Right kidney (tissue), 1 donor: ENCODE measurements at regions not wholly inside any gene's neighbourhood (a gene's known extent, or its start where the extent isn't known, plus 50 kb on each side); places are given as distances from the start of the nearest gene placed in this dataset.

Source experiments
- DNase-seq: peaks from one replicate; pipeline ENCODE4 v3.0.0-alpha.2; 2016

DNA sequence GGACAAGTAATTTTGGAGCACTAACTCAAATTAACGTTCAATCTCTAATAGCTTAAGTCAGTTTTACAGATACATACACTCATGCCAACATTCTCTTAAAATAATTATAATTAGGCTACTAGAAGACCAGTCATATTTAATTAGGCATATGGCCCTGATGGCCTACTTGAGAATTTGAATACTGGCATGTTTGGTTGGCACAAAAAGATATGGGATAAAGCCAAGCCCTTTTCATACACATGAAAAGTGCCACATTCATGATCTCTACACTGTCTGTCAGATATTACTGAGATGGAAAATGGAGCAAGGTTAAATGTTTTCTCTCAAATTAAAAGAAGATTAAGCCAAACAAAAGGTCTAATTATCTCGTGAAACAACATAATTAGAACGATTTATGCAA lies 1091.0 kb downstream of the C4orf33 start:
- no peak for DNase-seq

DNA sequence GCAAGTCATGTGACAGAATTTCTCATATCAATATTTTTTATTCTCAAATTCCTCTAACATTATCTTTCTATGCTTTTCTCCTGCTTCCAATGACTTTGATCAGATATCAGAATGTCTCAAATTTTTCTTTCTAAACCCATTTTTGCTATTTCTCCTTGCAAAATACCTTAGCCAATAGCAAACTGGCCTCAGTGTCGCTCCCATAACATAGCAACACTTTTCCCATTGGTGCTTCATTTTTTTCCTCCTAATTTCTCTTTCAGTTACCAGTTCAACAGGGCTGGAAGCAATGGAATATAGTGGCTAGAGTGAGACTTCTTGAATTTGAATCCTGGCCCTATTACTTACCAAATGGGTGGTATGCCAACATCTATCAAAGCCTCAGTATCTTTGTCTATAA lies 1091.6 kb downstream of the C4orf33 start:
- DNase-seq, result no peak

DNA sequence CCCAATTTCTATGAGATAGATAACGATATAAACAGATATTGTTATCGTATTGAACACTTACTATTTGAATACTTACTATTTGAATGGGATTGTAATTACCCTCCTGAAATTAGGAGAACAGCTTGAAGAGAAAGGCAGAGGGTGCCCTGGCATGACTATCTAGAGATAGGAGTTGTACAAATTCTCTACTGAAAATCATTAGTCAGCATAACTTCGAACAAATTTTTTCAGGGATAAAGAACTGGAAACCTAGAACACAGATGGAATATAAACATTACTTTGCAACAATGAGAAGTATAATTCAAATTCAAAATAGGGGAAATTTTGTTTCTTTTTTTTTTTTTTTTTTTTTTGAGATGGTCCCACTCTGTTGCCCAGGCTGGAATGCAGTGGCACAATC lies 1096.8 kb downstream of the C4orf33 start:
- no peak for DNase-seq

DNA sequence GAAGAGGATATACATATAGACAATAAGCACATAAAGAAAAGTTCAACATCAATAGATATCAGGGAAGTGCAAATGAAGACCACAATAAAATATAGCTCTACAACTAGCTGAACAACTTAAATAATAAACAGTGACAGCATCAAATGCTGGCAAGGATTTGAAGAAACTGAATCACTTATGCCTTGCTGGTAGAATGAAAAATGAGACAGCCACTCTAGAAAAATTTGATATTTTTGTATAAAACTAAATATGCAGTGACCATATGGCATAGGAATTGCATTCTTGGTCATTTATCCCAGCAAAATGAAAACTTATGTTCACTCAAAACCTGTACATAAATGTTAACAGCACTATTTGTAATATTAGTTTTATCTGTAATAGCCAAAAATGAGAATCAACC lies 1102.0 kb downstream of the C4orf33 start:
- no peak for DNase-seq

DNA sequence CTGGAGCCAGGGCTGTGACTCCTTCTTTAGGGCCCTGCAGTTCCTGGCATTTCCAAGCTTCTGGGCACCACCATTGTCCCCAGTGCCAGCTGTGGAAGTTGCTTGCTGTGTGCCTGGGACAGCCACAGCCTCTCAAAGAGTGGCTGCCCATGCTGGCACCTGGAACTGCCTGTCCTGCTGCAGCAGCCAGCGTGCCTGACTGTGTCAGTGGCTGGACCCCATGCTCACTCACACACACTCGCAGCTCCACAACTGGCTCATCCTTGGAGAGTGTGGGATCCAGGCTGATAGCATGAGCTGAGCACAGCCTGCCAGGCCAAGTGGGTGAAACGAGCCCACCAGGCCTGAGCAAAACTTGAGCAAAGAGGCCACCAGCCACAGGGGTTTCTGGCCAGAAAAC lies 1107.6 kb downstream of the C4orf33 start:
- DNase-seq, result no peak

DNA sequence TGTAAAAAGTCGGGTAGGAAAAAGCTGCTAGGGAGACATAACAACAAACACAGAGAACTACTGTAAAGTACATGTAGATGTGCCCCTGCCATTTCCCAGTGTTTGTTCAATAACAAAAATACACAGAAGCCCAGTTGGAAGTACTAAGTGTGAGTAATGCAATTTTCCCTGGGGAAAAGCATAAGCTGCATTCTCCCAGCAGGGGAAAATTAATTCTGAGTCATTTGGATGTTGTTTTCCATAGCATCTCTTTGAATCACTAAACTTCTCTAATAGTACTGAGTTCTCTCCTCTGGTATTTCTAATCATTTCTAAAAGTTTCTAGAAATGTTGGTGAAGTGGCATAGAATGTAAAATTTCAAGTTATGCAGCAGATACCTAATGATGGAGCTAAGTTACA lies 1114.9 kb downstream of the C4orf33 start:
- no peak for DNase-seq

DNA sequence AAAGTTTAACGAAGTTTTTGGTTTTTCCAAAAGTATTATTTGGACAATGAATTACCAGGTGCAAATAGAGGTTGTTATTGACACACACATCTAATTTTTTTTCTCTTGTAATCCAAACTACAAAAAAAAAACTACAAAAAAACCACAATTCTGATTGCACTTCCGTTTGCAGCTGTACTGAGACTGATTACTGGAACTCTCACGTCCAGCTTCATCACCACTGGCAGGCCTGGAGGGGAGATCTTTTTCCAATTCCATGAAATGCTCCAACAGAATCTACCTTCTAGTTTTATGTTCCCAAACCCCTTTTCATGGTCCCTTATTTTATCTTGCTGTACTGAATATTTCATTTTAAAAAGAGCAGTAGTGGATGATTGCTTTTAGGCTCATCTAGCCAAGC lies 1118.3 kb downstream of the C4orf33 start:
- DNase-seq, result no peak

DNA sequence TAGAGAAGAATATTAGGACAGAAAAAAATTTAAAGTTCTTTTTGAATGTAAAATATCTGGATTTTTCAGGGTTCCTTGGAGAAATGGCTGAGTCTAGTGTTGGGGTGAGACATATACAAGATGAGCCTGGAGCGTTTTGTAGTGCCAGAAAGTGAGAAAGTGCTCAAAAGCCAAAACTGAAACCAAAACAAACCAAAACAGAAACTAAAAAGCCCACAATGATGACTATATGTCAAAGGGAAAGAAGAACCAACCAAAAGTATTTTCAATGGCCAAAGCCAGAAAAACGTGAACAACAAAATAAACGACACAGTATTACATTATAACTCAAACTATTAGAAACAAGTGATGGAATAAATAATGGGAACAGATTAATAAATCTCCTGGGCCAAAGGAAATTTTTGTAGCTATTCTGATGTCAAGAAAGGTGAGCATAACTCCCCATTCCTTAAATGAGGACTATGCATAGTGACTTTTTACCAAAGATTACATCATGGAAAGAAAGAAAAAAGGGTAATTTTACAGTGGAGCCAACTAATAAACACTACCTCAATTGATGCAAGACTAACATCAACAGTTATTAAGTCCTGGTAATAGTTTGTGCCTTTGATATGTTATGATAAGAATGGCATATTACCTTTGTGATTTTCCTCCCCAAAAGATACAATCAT lies 1137.6 kb downstream of the C4orf33 start:
- no peak for DNase-seq

DNA sequence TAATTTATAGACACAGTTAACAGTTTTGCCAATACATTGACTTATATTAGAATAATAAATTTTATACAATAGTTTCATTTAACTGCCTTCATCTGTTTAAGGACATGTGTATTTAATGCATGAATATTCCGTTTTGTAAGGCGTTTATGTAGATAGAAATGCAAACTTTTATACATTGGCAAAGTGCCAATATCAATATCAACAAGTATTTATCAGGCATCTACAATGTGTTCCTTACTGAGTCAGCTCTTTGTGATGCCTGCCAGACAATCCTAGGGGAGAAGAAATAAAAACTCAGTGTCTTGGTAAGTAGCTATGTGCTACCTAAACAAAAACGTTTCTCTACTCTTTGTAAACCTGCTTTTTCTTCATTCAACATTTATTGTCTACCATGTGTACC lies 1142.2 kb downstream of the C4orf33 start:
- no peak for DNase-seq

DNA sequence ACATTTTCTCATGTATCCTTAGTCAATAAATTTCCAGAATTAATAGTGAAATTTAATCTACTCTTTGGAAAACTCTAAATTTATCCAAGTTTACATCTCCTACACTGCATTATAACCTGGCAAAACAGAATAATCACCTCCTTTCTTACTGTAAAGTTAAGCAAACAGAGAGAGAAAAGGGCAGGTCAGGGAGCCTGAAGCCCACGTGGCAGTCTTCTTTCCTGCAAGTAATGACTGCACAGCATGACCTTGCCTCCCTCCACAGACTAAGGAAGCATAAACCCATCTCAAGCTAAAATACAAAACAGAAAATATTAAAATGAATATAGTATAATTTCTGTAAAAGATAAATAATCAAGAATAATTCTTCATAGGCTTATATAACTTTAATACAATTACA lies 1153.0 kb downstream of the C4orf33 start:
- no peak for DNase-seq

DNA sequence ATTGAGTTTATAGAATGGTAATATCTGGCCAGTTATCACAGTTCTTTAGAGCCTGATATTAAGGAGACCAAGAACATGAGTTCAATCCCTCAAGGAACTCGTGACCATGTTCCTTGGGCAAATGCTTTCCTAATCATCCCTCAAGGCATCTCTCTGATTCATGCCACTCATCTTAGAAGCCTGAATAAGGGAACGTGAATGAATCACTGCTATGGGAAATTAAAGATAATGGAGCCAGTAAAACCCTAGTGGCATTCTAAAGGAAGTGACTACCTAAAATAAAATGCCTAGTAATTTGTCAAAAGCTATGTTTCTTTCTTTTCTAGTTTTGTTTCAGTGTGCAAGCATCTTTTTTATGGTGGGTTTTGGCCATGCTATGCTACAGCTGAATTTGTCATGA lies 1161.3 kb downstream of the C4orf33 start:
- no peak for DNase-seq

DNA sequence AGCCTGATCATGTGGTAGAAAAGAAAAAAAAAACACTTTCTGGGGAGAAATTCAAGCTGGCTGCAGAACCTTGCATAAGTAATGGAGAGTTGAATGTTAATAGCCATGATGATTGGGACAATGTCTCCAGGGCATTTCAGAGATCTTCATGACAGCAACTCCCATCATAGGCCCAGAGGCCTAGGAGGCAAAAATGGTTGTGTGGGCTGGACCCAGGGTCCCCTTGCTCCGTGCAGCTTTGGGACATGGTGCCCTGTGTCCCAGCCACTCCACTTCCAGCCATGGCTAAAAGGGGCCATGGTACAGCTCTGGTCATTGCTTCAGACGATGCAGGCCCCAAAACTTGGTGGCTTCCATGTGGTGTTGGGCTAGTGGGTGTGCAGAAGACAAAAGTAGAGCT lies 1170.9 kb downstream of the C4orf33 start:
- no peak for DNase-seq

DNA sequence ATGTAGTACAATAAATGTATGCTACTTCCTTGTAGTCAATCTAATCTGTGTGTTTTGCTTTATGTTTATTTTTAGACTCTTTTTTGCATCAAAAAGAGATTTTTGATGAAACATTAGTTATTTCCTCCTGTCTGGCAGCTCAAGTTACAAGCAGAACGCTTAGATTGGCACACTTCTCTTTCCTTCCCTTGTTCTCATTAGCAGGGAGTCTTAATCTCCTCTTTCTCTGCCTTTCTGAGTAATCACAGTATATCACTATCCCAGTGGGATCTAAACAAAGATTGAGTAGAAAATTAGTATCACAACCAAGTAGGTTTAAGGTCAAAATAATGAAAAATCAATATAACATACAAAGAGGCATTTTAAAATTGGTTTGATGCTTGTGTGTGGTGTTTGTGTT lies 1192.6 kb downstream of the C4orf33 start:
- no peak for DNase-seq

DNA sequence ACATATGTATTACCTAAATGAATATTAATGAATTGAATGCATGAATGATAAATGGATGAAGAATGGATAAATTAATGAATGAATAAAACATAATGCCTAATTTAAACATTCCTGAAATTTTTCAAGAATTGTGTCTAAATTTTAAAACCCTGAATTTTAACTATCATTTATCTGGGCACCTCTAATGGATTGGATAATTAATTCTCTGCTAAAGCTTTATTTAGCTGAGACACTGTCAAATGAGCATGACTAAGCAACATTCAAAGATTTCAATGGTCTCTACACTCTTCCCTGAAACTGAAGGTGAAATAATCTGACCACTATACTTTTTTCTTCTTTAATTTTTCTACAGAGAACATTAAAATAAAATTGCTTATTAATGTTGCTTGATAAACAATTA lies 1197.7 kb downstream of the C4orf33 start:
- no peak for DNase-seq

DNA sequence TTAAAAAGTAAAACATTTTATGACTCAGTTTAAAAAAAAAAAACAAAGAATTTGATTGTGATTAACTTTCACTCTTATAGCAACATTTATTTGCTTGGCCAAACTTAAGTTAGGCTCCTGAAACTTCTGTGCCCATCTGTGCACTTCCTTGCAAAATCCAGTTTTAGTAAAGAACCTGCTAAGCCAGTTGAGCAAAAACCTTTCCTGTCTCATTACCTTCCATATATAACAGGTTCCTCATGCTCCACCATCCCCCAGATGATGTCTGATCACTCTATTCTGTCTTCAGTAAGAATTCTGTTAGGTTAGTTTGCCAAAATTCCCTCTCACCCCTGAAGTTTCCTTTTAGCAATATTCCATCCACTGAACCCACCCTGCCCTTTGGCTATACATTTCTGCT lies 1200.5 kb downstream of the C4orf33 start:
- no peak for DNase-seq

DNA sequence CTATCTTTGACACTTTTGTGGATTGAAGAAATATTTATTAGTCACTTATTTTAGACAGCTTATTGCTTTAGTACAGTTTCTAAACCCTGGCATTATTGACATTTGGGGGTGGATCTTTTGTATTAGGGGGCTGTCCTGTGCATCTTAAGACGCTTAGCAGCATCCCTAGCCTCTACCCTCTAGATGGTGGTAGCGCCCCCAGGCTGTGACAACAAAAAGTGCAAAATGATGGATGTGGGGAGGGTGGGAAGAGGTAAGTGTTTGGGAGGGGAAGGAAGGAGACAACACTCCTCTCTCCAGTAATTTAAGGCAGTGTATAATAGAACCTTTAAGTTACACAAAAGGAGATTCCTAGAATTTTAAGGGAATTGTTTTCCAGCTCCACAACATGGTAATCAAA lies 1210.6 kb downstream of the C4orf33 start:
- DNase-seq, result no peak

DNA sequence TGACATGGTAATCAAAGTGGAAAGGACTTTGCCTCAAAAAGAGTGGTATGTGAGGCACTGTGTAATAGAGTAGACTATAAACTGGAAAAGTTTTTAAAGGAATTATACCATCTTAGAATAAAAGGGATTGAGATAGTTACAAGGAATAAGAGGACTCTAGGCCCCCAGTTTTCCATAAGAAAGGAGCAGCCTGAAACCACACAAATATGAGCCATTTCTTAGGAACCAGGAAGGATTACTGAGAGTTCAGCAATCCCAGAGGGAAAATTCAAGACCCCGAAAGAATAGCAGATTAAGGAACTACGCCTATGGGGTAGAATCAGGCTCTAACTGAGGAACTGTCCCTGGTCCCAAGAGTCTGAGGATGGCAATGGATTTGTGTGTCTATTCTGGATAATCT lies 1213.3 kb downstream of the C4orf33 start:
- no peak for DNase-seq

DNA sequence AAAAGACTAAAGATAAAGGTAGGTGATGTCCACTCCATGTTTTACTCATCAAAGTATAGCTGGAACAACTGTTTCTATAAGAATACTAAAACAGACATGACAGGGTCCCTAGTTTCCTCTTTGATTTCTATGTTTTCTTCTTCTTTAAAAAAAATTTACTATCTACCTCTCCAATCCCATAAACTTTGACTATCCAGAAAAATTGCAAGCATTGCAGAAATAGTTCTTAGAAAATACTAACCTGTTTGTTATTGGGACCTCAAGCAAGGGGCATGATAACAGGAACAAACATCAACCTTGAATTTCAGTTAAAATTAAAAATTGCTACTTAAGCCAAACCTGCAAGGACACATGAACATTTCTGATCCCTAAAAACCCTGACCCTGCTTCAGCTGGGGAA lies 1226.5 kb downstream of the C4orf33 start:
- no peak for DNase-seq

DNA sequence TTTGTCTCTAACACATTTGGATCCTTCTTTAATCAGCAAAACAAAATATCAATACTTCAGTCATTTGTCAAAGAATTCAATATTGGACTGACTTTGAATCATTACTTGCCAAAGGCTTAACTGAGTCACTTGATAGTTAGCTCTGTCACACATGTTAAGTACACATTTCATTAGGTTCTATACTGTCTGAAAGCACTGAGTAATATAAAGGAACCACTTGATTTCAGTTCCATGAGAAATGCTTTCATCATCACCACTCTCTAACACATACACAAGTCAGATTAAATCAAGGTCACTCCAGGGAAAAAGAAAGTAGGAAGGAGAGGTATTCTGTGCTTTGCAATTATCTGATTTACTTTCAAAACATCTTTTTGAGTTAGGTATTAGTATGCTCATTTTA lies 1233.1 kb downstream of the C4orf33 start:
- DNase-seq, result no peak

DNA sequence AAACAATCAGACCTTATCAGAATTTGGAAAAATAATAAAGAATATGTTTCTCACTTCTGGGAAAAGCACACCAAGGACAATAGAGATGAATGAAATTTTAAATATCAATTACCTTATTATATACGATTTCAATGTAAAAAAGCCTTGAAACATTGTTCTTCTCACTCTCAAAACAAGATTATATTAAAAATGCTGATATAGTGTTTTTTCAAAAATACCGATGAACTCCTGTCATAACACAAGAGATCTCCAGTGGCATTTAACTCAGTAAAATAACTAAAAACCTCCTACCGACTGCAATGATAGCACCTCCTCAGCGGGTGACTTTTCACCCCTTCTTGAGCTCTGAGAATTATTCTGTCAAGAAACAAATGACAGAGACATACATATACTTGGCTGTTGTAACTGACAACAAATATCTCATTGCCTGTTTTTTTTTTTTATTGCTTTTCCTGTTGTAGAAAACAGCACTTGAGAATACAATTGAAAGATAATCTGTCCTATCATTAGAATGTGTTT lies 1237.3 kb downstream of the C4orf33 start:
- no peak for DNase-seq

DNA sequence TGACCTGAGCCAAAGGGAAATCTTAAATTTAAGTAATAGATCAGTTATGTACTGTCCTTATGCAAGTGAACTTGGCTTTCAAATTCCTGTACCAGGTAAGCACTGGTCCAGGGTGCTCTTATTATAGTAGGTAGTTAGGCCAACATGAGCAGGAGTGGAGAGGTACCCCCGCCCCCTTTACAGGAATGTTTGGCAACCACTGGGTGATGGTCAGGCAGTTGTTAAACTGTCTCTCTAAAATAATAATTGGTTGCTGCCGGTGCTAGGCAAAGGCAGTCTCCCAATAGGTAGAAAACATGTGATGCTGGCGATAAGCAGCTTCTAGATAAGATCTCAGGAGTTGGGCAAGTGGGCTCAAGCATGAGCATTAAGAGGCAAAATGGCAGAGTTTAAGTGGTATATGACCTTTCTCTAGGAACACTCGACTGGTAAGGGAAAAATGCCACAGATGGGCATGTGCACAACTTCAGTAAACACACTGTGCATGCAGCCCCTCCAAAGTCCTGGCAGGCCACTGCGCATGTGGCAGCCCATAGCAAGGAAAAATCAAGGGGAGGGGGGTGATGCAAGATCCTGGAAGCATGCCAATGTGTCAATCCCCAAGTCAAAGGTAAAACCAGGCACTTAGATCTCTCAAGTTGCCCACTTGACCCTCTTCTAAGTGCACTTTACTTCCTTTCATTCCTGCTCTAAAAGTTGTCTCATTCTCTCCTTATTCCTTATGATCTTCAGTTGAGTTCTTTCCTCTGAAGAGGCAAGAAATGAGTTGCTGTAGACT lies 1239.7 kb downstream of the C4orf33 start:
- no peak for DNase-seq

DNA sequence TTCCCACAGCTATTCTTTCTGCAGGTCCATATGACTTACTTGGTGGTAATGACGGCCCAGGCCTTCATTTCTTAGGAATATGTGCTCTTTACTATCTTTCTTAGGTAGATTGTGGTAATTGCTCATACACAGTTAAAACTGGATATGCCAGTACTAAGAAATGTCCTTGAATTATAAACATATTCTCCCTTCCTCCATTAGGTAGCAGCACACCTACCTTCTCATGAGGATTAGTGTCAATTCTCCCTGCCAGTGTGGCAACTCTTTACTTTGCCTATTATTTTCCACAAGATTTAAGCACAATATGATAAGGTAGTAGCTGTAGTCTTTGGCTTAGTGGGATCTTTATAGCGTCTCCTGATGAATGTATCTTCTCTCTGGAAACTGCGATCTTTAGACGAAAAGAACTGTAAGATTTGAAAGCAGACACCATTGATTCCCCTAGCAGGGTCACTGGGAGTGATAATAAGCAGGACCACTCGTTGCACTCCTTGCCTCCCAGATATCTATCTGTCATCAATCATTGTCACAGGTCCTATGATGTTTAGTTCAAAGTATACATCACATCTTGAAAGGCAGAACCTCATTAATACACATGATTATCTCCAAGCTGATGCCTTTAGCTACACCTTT lies 1240.7 kb downstream of the C4orf33 start:
- DNase-seq, result no peak

DNA sequence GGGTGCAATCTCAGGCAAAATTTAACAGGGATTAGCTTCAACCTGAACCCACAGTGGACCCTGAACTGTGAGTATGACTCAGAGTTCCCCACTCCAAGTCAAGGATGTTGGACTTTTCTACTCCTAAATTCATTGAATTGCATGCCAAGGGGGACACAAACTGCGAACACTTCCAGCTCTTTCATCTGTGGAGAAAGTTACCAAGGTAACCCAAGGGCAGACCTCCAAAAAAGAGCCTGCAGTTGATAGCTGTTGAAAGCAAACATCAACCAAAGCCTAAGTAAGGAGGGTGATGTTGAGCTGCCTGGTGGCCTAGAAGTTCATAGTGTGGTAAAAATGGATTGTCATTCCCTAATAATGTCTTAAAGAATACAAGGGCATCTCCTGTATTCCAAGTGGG lies 1242.9 kb downstream of the C4orf33 start:
- DNase-seq, result no peak

DNA sequence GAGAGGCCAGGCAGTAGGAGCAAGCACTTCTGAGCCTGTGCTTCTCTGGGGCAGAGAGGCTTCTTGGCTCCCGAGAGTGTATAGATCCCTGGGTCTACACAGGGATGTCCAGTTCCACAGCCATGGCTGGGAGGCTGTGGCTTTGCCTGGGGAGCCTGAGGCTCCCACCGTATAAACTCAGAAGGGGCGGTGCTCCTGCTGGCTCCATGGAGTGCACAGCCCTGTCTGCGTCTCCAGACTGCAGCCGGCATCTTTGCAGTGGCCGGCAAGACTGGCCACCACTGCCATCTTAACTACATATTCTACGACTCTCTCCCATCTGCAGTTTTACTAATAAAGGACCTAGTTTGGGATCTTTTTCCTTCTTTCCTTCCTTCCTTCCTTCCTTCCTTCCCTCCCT lies 1253.8 kb downstream of the C4orf33 start:
- DNase-seq, result no peak
